Kasumi-1 (cell line): ENCODE measurements at regions not wholly inside any gene's neighbourhood (a gene's known extent, or its start where the extent isn't known, plus 50 kb on each side); places are given as distances from the start of the nearest gene placed in this dataset.

Source experiments
- DNase-seq, 2 experiments: peaks; one replicate each; lab custom pipeline; 2025; lab: John Stamatoyannopoulos, UW

GRCh38 chr2:19846567-19846966 is 55.2 kb downstream of the TTC32 start:
- no peak for DNase-seq

GRCh38 chr2:19846030-19846429 is 55.8 kb downstream of the TTC32 start:
- DNase-seq: no peak

DNA sequence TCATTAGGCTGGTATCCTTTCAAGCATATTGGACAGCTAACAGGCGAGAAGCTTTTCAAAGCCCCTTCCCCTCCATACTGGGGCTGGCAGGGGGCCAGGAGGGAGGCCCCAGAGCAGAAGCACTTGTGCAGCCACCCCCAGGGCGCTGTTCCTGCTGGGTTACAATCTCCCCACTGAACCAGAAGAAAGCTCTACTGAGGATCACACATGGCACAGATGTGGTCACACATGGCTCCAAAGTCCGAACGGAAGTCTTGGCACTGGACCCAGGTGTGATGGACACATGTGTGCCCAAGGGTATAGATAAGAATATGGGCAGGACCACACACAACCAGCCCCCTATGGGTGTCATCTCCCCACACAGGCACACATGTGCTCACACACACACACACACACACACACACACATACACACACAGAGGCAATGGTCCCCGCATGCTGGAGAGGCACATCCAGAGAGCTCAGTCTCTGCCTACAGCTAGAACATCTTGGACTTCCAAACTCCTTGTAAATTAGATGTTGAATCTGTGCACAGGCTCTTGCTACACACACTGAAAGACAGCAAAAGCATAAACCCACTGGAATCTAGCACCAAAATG is 56.4 kb downstream of the TTC32 start:
- no peak for DNase-seq

- DNase-seq: no peak
Measured at GRCh38 chr2:19844750-19845149, 57.0 kb downstream of the TTC32 start.

GRCh38 chr2:19843992-19844515 is 57.7 kb downstream of the TTC32 start:
- DNase-seq: no peak

DNA sequence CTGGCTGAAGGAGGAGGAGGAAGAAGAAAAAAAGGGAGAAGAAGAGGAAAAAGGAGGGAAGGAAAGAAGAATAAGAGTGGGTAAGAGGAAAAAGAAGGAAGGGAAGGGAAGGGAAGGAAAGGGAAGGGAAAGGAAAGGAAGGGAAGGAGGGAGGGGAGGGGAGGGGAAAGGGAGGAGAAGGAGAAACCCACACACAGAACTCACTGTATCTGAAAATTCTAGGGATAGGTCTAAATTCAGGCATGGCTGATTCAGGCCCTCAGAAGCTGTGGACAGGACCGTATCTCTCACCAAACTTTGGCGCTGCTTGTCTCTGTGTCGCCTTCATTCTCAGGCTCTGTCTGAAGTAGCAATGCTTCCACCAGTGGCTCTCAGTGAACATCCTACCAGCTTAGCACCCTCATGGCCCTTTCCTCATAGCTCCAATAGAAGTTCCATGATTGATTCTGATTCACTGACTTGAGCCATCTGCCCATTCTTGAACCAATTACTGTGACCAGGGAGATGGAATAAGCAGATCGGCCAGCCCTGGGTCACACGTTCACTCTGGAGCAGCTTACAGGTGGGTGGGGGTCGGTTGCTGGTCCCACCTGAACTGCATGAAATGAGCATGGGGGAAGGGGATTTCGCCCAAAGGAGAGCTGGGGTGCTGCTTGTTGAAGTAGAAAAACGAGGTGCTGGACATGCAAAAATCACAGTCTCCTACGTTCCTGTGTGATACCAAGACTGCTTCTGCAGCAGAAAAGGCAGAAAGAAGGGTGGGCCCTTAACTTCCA is 59.7 kb downstream of the TTC32 start:
- DNase-seq: no peak

DNA sequence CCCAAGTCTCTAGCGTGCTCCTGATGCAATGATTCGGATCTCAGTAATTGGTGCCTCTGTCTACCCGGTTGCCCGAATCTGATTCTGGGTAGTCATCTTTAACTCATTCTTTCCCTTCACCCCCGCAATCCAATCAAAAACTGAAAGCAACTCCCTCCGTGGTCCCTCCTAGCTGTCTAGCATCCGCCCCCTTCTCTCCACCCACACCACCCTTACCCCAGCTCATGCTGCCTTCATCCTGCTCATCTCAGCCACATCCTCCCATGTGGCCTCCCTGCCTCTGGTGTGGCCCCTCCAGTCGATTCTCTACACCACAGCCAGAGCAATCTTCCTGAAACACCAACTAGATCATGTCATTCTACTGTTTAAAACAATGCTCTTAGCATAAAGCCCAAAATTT is 62.3 kb downstream of the TTC32 start:
- no peak for DNase-seq

- no peak for DNase-seq
Measured at GRCh38 chr2:19838616-19839015, 63.2 kb downstream of the TTC32 start.

GRCh38 chr2:19837235-19837766 is 64.5 kb downstream of the TTC32 start:
- DNase-seq: no peak

- DNase-seq: no peak
Measured at GRCh38 chr2:19835781-19836281, 66.0 kb downstream of the TTC32 start.

GRCh38 chr2:19833978-19834377 is 67.8 kb downstream of the TTC32 start:
- DNase-seq: no peak

GRCh38 chr2:19829672-19830071 is 72.1 kb downstream of the TTC32 start:
- no peak for DNase-seq

GRCh38 chr2:19826874-19827273 is 74.9 kb downstream of the TTC32 start:
- no peak for DNase-seq

DNA sequence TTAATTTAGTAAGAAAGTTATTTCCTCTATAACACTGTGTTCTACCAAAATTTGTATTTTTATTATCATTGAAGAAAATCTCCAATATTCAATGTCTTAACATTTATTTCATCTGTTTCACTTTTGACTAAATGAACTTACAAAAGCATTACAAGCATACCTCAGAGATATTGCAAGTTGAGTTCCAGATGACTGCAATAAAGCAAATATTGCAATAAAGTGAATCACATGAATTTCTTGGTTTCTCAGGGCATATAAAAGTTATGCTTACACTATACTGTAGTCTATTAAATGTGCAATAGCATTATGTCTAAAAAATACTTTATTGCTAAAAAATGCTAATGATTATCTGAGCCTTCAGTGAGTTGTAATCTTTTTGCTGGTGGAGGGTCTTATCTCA is 78.3 kb downstream of the TTC32 start:
- no peak for DNase-seq

DNA sequence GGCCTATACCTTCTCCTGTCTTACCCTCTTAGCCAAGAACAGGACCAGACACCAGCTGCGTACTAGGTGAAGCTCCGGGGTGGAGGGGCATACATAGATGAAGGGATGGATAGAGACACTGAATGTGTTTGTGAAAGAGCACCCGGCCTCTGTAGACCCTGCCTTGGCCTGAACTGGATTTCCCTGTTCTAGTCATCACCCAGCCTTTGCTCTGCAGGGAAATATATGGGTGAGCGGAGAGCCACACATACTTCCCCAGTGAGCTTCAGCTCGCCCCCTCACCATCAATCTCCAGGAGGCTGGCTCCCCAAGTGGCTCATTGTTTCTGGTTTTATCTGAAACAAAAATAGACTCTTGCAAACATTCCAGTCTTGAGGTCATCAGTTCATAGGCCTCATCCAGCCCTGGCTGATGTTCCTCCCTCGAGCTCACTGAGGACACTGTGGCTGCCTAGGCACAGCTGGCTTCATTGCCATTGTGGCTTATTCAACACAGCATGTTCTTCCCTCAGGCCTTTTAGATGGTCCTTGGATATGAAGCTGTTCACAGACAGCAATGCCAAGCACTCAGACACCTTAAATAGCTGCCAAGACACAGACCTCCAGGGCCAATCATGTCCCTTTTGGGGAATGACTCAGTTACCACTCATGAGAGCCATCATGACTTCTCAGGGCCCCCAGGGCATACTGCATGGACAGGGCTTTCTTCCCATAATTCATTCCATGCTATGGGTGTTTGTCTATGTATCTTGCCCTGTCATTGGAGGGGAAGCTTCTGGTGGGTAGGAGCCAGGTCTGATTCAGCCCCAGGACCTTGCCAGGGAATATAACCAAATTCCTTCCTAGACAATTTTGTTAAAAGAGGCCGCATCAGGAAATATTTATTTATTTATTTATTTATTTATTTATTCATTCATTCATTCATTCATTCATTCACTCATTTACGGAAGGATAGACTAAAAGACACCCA is 82.4 kb downstream of the TTC32 start:
- DNase-seq: no peak

- DNase-seq: no peak
Measured at GRCh38 chr2:19818543-19818942, 83.2 kb downstream of the TTC32 start.

DNA sequence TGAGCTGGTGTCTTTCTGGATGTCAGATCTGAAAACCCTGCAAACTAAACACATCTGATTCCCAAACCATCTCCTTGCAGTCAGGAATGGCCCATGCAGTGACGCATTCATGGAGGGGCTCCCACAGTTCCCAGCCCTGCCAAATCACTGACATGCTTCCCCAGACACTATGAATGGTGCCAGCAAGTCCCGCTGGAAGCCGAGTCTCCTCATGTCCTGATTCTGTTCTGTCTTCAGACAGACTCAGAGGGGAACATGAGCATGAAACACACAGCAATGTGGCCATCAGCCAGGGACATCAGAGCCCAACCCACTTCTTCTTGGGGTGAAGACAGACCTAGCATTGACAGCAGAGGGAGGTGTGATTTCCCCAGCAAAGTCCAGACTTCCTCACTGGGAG is 83.7 kb downstream of the TTC32 start:
- no peak for DNase-seq

- DNase-seq: no peak
Measured at GRCh38 chr2:19815746-19816145, 86.0 kb downstream of the TTC32 start.

DNA sequence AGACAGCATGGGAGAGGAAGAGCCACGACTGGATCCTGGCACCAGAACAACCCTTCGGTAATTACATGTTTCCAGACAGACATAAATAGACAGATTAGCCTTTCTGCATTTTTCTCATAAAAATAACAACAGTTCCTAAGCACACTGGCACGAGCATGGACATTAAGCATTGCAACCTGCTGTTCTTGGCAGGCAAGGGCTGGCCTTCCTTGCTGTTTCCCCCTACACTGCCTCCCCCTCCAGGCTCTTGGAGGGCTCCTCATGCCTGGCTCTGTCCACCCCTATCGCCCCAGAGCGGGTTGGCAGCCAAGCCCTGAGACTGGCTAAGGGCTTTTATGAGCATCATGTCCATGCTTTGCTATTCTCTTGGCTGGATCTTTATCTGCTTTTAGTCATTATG is 89.6 kb downstream of the TTC32 start:
- DNase-seq: no peak

GRCh38 chr2:19811186-19811585 is 90.6 kb downstream of the TTC32 start:
- DNase-seq: no peak

DNA sequence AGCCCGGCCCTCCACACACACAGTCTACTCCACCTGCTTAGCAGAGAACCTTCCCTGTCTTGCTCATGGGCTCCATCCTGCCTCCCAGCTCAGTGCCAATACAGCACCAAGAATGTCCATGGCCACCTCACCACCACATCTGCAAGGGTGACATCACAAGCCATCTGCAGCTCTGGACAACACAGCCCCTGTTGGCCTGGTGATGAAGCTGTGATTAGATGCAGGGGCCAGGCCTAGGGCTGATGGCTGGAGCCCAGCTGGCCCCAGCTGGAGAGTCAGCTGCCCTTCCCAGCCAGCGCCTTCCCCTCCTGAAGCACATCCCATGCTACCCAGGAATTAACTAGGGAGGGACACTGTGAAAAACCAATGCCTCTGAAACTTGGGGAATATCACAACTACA is 91.1 kb downstream of the TTC32 start:
- no peak for DNase-seq

DNA sequence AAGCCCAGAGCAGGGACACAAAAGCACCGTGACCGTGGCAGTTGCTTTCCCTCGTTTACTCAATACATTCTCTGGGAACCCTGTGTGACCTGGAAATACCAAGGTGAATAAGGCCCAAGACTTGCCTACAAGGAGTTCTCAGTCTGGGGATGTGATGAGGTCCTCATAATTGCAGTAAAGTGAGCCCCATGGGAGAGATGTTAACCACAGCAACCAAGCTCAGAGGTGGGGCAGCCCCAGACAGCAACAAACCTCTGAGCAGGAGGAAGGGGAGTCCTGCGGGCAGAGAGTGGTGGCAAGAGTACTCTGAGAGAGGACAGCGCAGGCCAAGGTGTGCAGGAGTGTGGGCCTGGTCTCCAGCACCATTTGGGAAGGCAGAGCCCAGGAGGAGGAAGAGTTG is 91.6 kb downstream of the TTC32 start:
- no peak for DNase-seq
